ENCODE measurements at regions not wholly inside any gene's neighbourhood (a gene's known extent, or its start where the extent isn't known, plus 50 kb on each side); places are given as distances from the start of the nearest gene placed in this dataset.

DNA sequence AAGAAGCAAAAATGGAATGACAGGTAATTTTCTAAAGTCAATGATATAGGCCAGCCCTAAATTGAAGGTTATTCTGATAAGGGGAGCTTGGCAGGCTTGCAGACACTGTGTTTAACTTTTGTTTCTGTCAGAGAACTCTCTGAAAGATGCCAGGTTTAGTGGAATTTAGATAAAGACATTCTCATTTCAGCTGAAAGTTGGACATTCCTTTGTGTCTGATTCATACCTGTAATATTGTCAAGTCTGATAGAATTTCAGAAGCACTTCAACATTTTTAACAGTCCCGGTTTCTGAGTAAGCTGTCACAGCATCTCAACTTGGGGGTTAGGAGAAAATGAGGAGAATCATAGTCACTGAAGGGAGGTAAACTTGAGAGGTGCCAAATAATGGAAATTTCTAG, 84.0 kb downstream of the DIPK2A start:
- TF ChIP-seq, protein P1, sequence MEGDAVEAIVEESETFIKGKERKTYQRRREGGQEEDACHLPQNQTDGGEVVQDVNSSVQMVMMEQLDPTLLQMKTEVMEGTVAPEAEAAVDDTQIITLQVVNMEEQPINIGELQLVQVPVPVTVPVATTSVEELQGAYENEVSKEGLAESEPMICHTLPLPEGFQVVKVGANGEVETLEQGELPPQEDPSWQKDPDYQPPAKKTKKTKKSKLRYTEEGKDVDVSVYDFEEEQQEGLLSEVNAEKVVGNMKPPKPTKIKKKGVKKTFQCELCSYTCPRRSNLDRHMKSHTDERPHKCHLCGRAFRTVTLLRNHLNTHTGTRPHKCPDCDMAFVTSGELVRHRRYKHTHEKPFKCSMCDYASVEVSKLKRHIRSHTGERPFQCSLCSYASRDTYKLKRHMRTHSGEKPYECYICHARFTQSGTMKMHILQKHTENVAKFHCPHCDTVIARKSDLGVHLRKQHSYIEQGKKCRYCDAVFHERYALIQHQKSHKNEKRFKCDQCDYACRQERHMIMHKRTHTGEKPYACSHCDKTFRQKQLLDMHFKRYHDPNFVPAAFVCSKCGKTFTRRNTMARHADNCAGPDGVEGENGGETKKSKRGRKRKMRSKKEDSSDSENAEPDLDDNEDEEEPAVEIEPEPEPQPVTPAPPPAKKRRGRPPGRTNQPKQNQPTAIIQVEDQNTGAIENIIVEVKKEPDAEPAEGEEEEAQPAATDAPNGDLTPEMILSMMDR (IDR thresholded peaks at IDR 0.05): no peak
- no peak for TF ChIP-seq POLR2A (IDR thresholded peaks at IDR 0.05)
